HG02678 (cell line): ENCODE measurements at regions not wholly inside any gene's neighbourhood (a gene's known extent, or its start where the extent isn't known, plus 50 kb on each side); places are given as distances from the start of the nearest gene placed in this dataset.

Experiments used
- ATAC-seq: cut with Tn5 transposase; IDR thresholded peaks from one replicate; pipeline ENCODE4 v1.9.1; 2021; ENCODE audit warnings: mild to moderate bottlenecking, moderate library complexity; ENCODE audit not compliant: unreplicated experiment

GRCh38 chr2:181146171-181146570 is 165.8 kb downstream of the UBE2E3 start:
- no peak for ATAC-seq

- no peak for ATAC-seq
These were observed 168.7 kb downstream of the UBE2E3 start for GRCh38 chr2:181149056-181149455.

DNA sequence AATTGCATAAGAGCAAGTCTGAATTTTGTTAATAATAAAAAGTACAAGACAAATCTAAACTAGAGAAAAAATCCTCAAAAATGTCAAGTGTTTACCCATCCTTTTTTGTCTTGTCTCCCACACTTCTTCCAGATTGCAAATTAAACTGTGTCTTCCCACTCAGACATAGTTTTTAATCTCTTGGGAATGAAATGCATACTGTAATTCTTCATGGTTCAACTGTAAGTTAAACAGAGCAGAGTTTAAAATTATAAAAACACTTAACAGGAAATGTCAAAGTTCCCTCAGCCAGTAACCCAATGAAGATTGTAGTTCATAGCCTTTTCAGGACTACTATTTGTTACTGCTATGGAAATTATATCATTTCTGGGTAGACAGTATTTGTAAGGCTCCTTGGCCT is 171.8 kb downstream of the UBE2E3 start:
- no peak for ATAC-seq

GRCh38 chr2:181152701-181153100 is 172.3 kb downstream of the UBE2E3 start:
- ATAC-seq = no peak

DNA sequence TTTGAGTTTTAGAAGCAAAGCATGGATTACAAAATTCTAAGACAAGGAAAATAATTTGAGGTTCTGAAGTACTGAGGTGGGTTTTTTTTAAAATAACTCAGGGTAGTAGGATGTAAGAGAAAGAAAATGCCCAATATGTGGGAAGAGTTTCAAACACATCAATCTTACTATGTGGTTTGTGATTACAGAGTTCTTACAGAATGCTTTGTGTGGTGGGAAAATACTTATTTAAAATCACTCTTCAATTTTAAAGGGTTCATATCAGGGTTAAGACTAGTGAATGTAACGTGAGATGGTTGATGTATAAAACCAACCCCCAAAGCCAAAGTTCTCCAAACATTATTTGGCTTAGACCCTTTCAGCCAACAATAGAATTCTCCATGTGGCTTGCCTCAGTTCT is 173.5 kb downstream of the UBE2E3 start:
- no peak for ATAC-seq

DNA sequence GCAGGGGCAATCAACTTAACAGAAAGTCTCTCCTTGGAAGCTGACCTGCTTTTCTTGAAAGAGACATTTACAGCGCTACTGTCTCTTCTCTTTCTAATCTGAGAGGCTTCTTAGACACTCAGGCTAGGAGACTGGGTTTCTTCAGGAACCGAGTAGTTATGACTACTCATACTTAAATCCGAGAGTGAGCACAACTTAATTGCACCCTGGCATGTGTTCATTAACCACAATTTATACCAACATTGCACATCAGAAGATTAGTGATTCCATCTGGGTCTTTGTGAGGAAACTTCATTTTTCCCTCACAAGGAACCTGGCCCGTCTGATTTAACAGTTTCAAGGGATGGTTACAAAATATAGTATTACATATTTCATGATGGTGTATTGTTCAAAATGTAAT is 176.9 kb downstream of the UBE2E3 start:
- no peak for ATAC-seq

- no peak for ATAC-seq
These were observed 178.0 kb downstream of the UBE2E3 start for GRCh38 chr2:181158427-181158826.

DNA sequence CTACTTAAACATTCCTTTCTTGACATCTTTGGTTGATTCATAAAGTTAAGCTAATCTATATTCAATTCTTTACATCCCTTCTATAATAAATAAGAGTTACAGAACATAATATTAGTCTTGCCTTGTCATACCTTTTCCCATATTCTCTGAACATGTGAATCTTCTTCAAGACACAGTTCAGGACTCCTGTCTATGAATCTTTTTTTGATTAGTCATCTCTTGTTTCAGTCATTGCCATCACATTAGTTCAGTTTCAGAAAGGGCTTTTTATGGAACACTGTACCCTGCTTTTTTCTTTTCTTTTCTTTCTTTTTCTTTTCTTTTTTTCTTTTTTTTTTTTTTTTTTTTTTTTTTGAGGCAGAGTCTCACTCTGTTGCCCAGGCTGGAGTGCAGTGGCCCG is 181.2 kb downstream of the UBE2E3 start:
- ATAC-seq = no peak

DNA sequence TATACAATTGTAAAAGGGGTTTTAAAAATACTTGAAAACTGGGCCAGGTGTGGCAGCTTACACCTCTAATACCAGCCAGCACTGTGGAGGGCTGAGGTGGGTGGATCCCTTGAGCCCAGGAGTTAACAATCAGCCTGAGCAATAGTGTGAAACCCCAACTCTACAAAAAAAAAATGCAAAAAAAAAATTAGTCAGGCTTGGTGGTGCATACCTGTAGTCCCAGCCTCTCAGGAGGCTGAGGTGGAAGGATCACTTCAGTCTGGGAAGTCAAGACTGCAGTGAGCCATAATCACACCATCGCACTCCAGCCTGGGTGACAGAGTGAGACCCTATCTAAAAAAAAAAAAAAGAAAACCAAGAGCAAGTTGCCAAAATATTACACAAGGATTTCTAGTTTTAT is 182.7 kb downstream of the UBE2E3 start:
- ATAC-seq = peak; percentile 47

GRCh38 chr2:181163691-181164090 is 183.3 kb downstream of the UBE2E3 start:
- no peak for ATAC-seq

DNA sequence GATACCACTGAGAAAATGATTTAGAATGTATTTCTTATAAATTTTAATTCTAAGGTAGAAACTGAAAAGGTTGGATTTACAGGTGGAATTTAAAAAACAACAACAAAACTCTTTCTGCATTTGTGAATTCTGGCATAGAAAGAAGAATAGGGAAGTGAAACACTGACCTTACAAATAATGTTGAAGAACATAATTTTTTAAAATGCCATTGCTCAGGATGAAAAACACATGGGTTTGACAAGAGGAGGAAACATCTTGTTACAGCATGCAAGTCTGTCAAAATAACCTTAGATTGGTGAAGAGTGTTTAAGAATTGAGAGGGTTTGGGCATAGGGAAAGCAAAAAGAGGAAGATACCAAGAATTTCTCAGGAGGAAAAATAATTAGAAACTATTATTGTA is 184.3 kb downstream of the UBE2E3 start:
- peak; percentile 50 for ATAC-seq

- peak; percentile 68 for ATAC-seq
These were observed 184.9 kb downstream of the UBE2E3 start for GRCh38 chr2:181165199-181165868.

DNA sequence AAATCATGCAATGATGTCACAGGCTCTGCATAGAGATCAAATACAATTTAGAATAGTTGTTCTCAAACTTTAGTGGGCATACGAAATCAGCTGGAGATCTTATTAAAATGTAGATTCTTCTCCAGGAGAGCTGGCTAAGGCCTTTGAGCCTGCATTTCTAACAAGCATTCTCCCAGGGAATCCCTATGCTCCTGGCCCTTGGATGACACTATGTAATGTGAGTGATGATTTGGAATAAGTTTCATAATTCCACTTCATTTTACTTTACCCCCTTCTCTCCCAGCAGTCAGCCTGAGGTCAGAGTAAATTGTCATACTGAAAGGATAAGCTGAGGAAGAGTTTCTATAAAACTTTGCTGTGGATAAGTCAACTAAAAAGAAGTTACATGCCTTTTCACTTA is 189.1 kb downstream of the UBE2E3 start:
- ATAC-seq = no peak

- ATAC-seq = no peak
These were observed 189.9 kb downstream of the UBE2E3 start for GRCh38 chr2:181170256-181170655.

DNA sequence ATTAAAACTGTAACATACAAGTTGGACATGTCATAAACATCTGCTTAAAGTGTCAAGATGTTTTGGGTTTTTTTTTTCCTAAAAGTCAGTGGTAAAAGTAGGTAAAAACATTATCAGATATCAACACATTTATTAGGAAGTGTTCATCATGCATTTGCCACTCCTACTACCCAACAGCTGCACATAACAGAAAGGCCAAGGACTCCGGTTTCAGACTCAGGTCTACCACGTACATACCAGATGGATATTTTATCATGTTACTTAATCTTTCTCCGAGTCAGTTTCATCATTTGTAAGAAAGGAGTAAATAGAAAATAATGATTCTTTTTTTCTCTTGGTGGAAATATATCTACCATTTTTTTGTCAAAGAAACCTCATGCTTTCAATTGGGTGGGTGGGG is 192.3 kb downstream of the UBE2E3 start:
- no peak for ATAC-seq

DNA sequence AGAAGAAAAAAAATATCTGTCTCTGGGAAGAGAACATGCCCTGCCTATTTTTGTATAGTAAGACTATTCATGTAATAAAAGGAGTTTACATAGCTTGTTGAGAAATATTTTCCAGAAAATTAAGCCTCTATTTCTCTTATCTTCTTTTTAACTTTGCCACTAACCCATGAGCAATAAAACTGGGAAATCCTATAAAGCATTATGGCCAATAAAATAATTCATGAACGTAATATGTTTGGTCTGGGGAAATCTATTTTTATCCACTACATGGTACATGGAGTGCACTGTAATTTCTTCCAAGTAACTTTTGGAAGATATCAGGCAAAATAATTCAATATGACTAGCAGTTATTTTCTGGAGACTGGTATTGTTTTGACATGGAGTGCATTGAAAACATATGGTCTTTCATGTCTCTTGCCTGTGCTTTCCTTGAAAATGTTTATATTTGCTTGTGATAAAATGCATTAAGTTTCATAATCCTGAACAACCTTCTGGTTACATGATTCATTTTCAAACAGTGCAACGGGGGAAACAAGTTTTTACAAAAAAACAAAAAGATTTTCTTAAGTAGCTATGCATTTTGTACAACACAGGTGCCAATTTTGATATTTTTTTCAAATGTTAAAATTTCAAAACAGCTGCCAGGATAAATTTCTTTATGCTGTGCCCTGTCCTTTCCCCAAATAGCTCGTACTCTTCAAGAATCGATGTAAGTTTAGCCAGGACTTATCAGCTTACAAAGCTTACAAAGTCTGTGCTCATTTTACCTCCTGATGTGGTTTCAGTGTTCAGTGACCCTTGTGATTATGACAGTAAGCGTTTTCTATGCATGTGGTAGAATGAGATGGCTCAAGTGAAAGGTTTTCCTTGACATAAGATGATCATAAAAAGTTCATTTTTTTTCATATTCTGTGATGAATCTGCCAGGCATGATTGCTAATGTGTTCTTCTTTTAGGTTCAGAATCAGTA is 194.5 kb downstream of the UBE2E3 start:
- ATAC-seq = peak; percentile 53

DNA sequence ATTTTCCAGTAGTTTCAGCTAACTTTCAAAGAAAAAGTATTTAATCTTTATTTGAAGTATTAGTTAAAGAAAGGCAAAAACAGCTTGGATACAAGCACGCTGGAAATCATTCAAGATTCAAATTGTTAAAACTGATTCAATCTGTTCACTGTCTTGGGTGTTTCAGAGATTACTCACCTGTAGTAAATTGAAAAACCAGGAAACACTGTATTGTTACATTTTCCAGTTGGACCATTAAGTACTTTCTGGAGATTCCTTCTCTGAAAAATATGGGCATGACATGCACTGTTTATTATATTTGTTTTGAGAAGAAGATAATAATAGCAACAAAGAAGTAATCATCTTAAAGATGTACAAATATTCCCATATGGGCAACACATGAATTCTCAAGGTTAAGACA is 196.1 kb downstream of the UBE2E3 start:
- ATAC-seq = no peak

DNA sequence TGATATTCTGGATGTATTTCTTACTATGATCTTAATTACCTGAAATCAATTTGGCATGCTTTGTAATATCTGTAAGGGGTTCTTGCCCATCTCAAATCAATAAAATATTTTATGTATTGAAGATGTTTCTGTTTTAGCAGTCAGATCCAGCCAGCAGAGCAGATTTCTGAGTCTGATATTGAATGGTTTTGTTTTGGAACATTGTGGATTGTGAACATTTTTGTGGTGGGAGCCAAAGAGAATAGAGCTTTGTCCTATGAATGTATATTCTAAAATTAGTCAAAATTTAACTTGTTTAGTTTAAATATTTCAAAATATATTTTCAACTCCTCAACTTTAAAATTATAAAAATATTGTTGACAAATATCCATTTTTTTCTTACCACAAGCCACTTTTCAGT is 197.0 kb downstream of the UBE2E3 start:
- ATAC-seq = no peak

- ATAC-seq = no peak
These were observed 197.7 kb downstream of the UBE2E3 start for GRCh38 chr2:181178130-181178529.

DNA sequence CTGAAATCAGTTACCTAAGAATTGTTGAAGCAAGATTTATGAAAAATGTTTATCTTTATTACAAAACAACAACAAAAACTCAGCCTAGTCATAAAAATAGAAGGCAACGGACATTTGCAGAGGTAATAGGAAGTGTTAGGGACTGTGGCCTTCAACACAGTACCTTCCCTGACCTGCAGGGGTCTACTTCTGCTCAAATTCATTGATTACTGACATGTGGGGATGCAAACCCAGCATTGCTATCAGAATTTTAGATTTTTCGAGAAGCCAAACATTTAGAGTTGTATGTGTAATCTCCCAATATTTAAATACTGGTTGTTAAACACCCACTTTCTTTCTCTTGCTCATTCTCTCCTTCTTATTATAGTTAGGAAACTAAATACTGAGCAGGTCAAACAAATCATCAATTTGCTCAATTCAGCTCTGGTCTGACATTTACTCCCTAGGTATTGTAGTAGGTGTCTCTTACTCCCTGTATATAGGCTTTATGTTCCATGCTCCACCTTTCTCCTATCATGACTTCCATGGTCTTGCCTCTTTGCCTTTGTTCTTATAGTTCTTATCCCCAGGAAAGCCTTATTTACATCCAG is 198.5 kb downstream of the UBE2E3 start:
- peak; percentile 64 for ATAC-seq

DNA sequence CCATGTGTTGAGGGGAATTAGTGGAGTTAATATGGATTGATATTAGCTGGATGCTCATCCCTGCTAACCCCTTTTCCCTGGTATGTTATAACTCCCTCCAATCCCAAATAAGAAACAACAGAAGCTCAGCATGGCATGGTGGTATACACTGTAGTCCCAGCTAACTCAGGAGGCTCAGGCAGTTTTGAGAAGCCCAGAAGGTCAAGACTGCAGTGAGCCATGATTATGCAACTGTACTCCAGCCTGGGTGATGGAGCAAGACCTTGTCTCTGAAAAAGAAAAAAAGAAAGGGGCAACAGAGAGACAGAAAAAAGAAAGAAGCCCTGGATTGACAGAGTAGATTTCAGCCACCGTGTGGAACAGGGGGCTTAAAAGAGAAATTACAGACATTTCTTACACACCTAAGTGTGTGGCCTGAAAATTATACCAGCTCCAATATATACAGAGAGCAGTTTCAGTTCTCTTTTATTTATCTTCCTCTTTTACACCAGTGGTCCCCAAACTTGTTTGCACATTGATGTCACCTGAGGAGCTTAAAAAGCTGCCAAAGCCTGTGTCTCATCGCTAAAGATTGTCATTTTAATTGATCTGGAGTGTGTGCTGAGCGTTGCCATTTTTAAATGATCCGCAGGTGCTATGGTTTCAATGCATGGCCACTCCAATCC is 203.6 kb downstream of the UBE2E3 start:
- peak; percentile 98 for ATAC-seq
